IPS DF 6.9 (cell line): ENCODE measurements at regions not wholly inside any gene's neighbourhood (a gene's known extent, or its start where the extent isn't known, plus 50 kb on each side); places are given as distances from the start of the nearest gene placed in this dataset.

Experiments
- DNase-seq: peaks from one replicate; pipeline ENCODE4 v3.0.0-alpha.2; 2013; ENCODE audit warnings: low read depth, low spot score
- H3K27ac ChIP-seq: one replicate; pipeline ENCODE4 v1.5.1; 2013; ENCODE audit warnings: low read length, control low read depth
- H3K27me3 ChIP-seq: 2 replicates; pipeline ENCODE4 v1.6.1; 2013; ENCODE audit warnings: mild to moderate bottlenecking, low read length; ENCODE audit not compliant: control insufficient read depth, insufficient read depth
- H3K36me3 ChIP-seq: 2 replicates; pipeline ENCODE4 v1.6.1; 2013; ENCODE audit warnings: low read length; ENCODE audit not compliant: control insufficient read depth, insufficient read depth
- H3K4me1 ChIP-seq: 2 replicates; pipeline ENCODE4 v1.6.1; 2013; ENCODE audit warnings: low read length; ENCODE audit not compliant: control insufficient read depth, insufficient read depth
- H3K4me3 ChIP-seq: 2 replicates; pipeline ENCODE4 v1.5.1; 2013; ENCODE audit warnings: mild to moderate bottlenecking, low read length
- H3K9me3 ChIP-seq: 2 replicates; pipeline ENCODE4 v1.6.1; 2013; ENCODE audit warnings: low read length, inconsistent platforms; ENCODE audit not compliant: control insufficient read depth, insufficient read depth
- WGBS: extraction: QIAGEN DNeasy Blood & Tissue Kit; methylation state at CpG from one replicate; pipeline ENCODE4 v1.1.7; 2013; ENCODE audit warnings: mixed read lengths, missing lambda C conversion rate; ENCODE audit not compliant: insufficient read length, insufficient coverage; 5-methylcytosine and 5-hydroxymethylcytosine counted together

- no CpG with 5 or more reads among the region's 9 CpGs for WGBS
Measured at GRCh38 chr10:128734734-128735133, 608.5 kb upstream of the MKI67 start.

GRCh38 chr10:128735996-128736395 is 609.8 kb upstream of the MKI67 start:
- Histone ChIP-seq H3K4me1 (no peaks in the 10 kb centered on the region), H3K27me3 (no peaks in the 10 kb centered on the region), H3K27ac (no peak overlapping the region), H3K9me3 (no peaks in the 10 kb centered on the region), H3K36me3 (no peaks in the 10 kb centered on the region), H3K4me3 (no peak overlapping the region)
- WGBS, result no CpG with 5 or more reads among the region's 8 CpGs
- DNase-seq, result no peak

More at GRCh38 chr10:128734734-128735133, 608.5 kb upstream of the MKI67 start:
- Histone ChIP-seq H3K9me3 (no peaks in the 10 kb centered on the region), H3K27ac (no peak overlapping the region), H3K4me1 (no peaks in the 10 kb centered on the region), H3K4me3 (no peak overlapping the region), H3K27me3 (no peaks in the 10 kb centered on the region), H3K36me3 (no peaks in the 10 kb centered on the region)
- no peak for DNase-seq

- Histone ChIP-seq H3K9me3 (no peaks in the 10 kb centered on the region), H3K27me3 (no peaks in the 10 kb centered on the region), H3K27ac (no peak overlapping the region), H3K4me1 (no peaks in the 10 kb centered on the region), H3K4me3 (no peak overlapping the region), H3K36me3 (no peaks in the 10 kb centered on the region)
- no peak for DNase-seq
- WGBS, result no CpG with 5 or more reads among the region's 11 CpGs
Measured at GRCh38 chr10:128738386-128738915, 612.2 kb upstream of the MKI67 start.

- H3K4me3 ChIP-seq, result no peak overlapping the region
- DNase-seq, result peak; percentile 33
- no peaks in the 10 kb centered on the region for H3K27me3 ChIP-seq
- no CpG with 5 or more reads among the region's 9 CpGs for WGBS
- no peak overlapping the region for H3K27ac ChIP-seq
- H3K4me1 ChIP-seq, result no peaks in the 10 kb centered on the region
- no peaks in the 10 kb centered on the region for H3K9me3 ChIP-seq
- no peaks in the 10 kb centered on the region for H3K36me3 ChIP-seq
Measured at GRCh38 chr10:128739930-128740329, 613.7 kb upstream of the MKI67 start.

- Histone ChIP-seq H3K9me3 (no peaks in the 10 kb centered on the region), H3K4me3 (no peak overlapping the region), H3K27ac (no peak overlapping the region), H3K4me1 (no peaks in the 10 kb centered on the region), H3K27me3 (no peaks in the 10 kb centered on the region), H3K36me3 (no peaks in the 10 kb centered on the region)
- no peak for DNase-seq
- no CpG with 5 or more reads among the region's 4 CpGs for WGBS
Measured at GRCh38 chr10:128741180-128741579, 615.0 kb upstream of the MKI67 start.

- Histone ChIP-seq H3K4me3 (no peak overlapping the region), H3K9me3 (no peaks in the 10 kb centered on the region), H3K36me3 (no peaks in the 10 kb centered on the region), H3K27ac (no peak overlapping the region), H3K27me3 (no peaks in the 10 kb centered on the region), H3K4me1 (no peaks in the 10 kb centered on the region)
- no peak for DNase-seq
- no CpG with 5 or more reads among the region's 5 CpGs for WGBS
Measured at GRCh38 chr10:128741680-128742079, 615.5 kb upstream of the MKI67 start.

GRCh38 chr10:128744092-128744491 is 617.9 kb upstream of the MKI67 start:
- Histone ChIP-seq H3K27me3 (no peaks in the 10 kb centered on the region), H3K36me3 (no peaks in the 10 kb centered on the region), H3K27ac (no peak overlapping the region), H3K4me1 (no peaks in the 10 kb centered on the region), H3K9me3 (no peaks in the 10 kb centered on the region), H3K4me3 (no peak overlapping the region)
- no CpG with 5 or more reads among the region's 1 CpG for WGBS
- DNase-seq, result no peak

GRCh38 chr10:128744811-128745305 is 618.6 kb upstream of the MKI67 start:
- DNase-seq, result no peak
- Histone ChIP-seq H3K27me3 (no peaks in the 10 kb centered on the region), H3K36me3 (no peaks in the 10 kb centered on the region), H3K4me1 (no peaks in the 10 kb centered on the region), H3K27ac (no peak overlapping the region), H3K4me3 (no peak overlapping the region), H3K9me3 (no peaks in the 10 kb centered on the region)
- no CpG with 5 or more reads among the region's 1 CpG for WGBS

GRCh38 chr10:128747582-128748346 is 621.5 kb upstream of the MKI67 start:
- H3K36me3 ChIP-seq, result no peaks in the 10 kb centered on the region
- no peaks in the 10 kb centered on the region for H3K9me3 ChIP-seq
- no peaks in the 10 kb centered on the region for H3K27me3 ChIP-seq
- H3K4me3 ChIP-seq, result no peak overlapping the region
- no peaks in the 10 kb centered on the region for H3K4me1 ChIP-seq
- no peak overlapping the region for H3K27ac ChIP-seq
- no CpG with 5 or more reads among the region's 22 CpGs for WGBS
- DNase-seq, result no peak

- no CpG with 5 or more reads among the region's 7 CpGs for WGBS
- DNase-seq, result no peak
- Histone ChIP-seq H3K27ac (no peak overlapping the region), H3K27me3 (no peaks in the 10 kb centered on the region), H3K4me3 (no peak overlapping the region), H3K4me1 (no peaks in the 10 kb centered on the region), H3K36me3 (no peaks in the 10 kb centered on the region), H3K9me3 (no peaks in the 10 kb centered on the region)
Measured at GRCh38 chr10:128751284-128751683, 625.1 kb upstream of the MKI67 start.

- no peaks in the 10 kb centered on the region for H3K27me3 ChIP-seq
Measured at GRCh38 chr10:128751851-128752250, 625.6 kb upstream of the MKI67 start.

More at GRCh38 chr10:128751851-128752250, 625.6 kb upstream of the MKI67 start:
- DNase-seq, result no peak
- WGBS, result no CpG with 5 or more reads among the region's 3 CpGs
- Histone ChIP-seq H3K4me1 (no peaks in the 10 kb centered on the region), H3K36me3 (no peaks in the 10 kb centered on the region), H3K9me3 (no peaks in the 10 kb centered on the region), H3K27ac (no peak overlapping the region), H3K4me3 (no peak overlapping the region)
